ENCODE measurements at regions not wholly inside any gene's neighbourhood (a gene's known extent, or its start where the extent isn't known, plus 50 kb on each side); places are given as distances from the start of the nearest gene placed in this dataset.

- Histone ChIP-seq H3K27ac (ENCODE audit: low read depth, low read length, poor library complexity, severe bottlenecking) (no peak overlapping the region), H3K9me3 (ENCODE audit: low read depth, low read length, poor library complexity, severe bottlenecking) (no peaks in the 10 kb centered on the region), H3K4me1 (ENCODE audit: insufficient read depth, low read length, poor library complexity, severe bottlenecking) (peaks cover 8% of the 10 kb centered on the region), H3K27me3 (replicated peaks; ENCODE audit: insufficient read depth, low read depth, low read length, poor library complexity) (no peaks in the 10 kb centered on the region), H3K36me3 (ENCODE audit: insufficient read depth, low read length, poor library complexity, severe bottlenecking) (no peaks in the 10 kb centered on the region), H3K4me3 (ENCODE audit: low read depth, low read length, poor library complexity, severe bottlenecking) (no peak overlapping the region)
- BruUV-seq (replicated peaks) = no TSS peak
- intact Hi-C loops (cut with micrococcal nuclease; ENCODE audit: unreplicated experiment) = no loop called here
- POLR2A ChIA-PET (ENCODE audit: low non-redundant PET) = no interaction called here
- TF ChIP-seq EZH2 (IDR thresholded peaks at IDR 0.05; ENCODE audit: borderline replicate concordance, low read depth, low read length, poor library complexity, severe bottlenecking) = no peak
- TF ChIP-seq CTCF (conservative IDR thresholded peaks at IDR 0.05; ENCODE audit: low read depth, low read length) = no peak
- no peak for DNase-seq (ENCODE audit: low spot score)
- CTCF ChIA-PET = no interaction called here
Measured at GRCh38 chr3:194225418-194225812, 89.5 kb downstream of the HES1 start.

GRCh38 chr3:194225988-194226663 is 90.2 kb downstream of the HES1 start:
- CTCF ChIA-PET = no interaction called here
- intact Hi-C loops (cut with micrococcal nuclease; ENCODE audit: unreplicated experiment) = no loop called here
- no TSS peak for BruUV-seq (replicated peaks)
- DNase-seq (ENCODE audit: low spot score) = no peak
- no peak overlapping the region for H3K27ac ChIP-seq (ENCODE audit: low read depth, low read length, poor library complexity, severe bottlenecking)
- no peak overlapping the region for H3K4me3 ChIP-seq (ENCODE audit: low read depth, low read length, poor library complexity, severe bottlenecking)
- POLR2A ChIA-PET (ENCODE audit: low non-redundant PET) = no interaction called here
- H3K9me3 ChIP-seq (ENCODE audit: low read depth, low read length, poor library complexity, severe bottlenecking) = no peaks in the 10 kb centered on the region
- H3K36me3 ChIP-seq (ENCODE audit: insufficient read depth, low read length, poor library complexity, severe bottlenecking) = no peaks in the 10 kb centered on the region
- TF ChIP-seq EZH2 (IDR thresholded peaks at IDR 0.05; ENCODE audit: borderline replicate concordance, low read depth, low read length, poor library complexity, severe bottlenecking) = no peak
- TF ChIP-seq CTCF (conservative IDR thresholded peaks at IDR 0.05; ENCODE audit: low read depth, low read length) = no peak
- no peaks in the 10 kb centered on the region for H3K27me3 ChIP-seq (replicated peaks; ENCODE audit: insufficient read depth, low read depth, low read length, poor library complexity)
- H3K4me1 ChIP-seq (ENCODE audit: insufficient read depth, low read length, poor library complexity, severe bottlenecking) = peaks cover 8% of the 10 kb centered on the region

GRCh38 chr3:194231929-194232832 is 96.2 kb downstream of the HES1 start:
- POLR2A ChIA-PET (ENCODE audit: low non-redundant PET) = interaction anchor here (0.7 kb wide), 1 partner anchor 12 kb away, joined by 3 read pairs; no protein-coding TSS in a partner anchor
- DNase-seq (ENCODE audit: low spot score) = peak; percentile 48
- no TSS peak for BruUV-seq (replicated peaks)

More at GRCh38 chr3:194231929-194232832, 96.2 kb downstream of the HES1 start:
- TF ChIP-seq EZH2 (IDR thresholded peaks at IDR 0.05; ENCODE audit: borderline replicate concordance, low read depth, low read length, poor library complexity, severe bottlenecking) = no peak
- TF ChIP-seq CTCF (conservative IDR thresholded peaks at IDR 0.05; ENCODE audit: low read depth, low read length) = no peak
- H3K4me1 ChIP-seq (ENCODE audit: insufficient read depth, low read length, poor library complexity, severe bottlenecking) = peaks cover 18% of the 10 kb centered on the region
- H3K9me3 ChIP-seq (ENCODE audit: low read depth, low read length, poor library complexity, severe bottlenecking) = no peaks in the 10 kb centered on the region
- H3K36me3 ChIP-seq (ENCODE audit: insufficient read depth, low read length, poor library complexity, severe bottlenecking) = no peaks in the 10 kb centered on the region
- intact Hi-C loops (cut with micrococcal nuclease; ENCODE audit: unreplicated experiment) = no loop called here
- no peaks in the 10 kb centered on the region for H3K27me3 ChIP-seq (replicated peaks; ENCODE audit: insufficient read depth, low read depth, low read length, poor library complexity)
- CTCF ChIA-PET = no interaction called here
- H3K4me3 ChIP-seq (ENCODE audit: low read depth, low read length, poor library complexity, severe bottlenecking) = no peak overlapping the region
- peak overlapping the region; percentile 21 for H3K27ac ChIP-seq (ENCODE audit: low read depth, low read length, poor library complexity, severe bottlenecking)

All from A673 (cell line).